ENCODE measurements at regions not wholly inside any gene's neighbourhood (a gene's known extent, or its start where the extent isn't known, plus 50 kb on each side); places are given as distances from the start of the nearest gene placed in this dataset.

GRCh38 chr16:79439901-79440300 is 160.6 kb downstream of the MAF start:
- DNase-seq: no peak

GRCh38 chr16:79437764-79438751 is 162.5 kb downstream of the MAF start:
- no peak for DNase-seq

- DNase-seq: no peak
Observed at GRCh38 chr16:79436885-79437284, 163.7 kb downstream of the MAF start.

GRCh38 chr16:79434771-79435170 is 165.8 kb downstream of the MAF start:
- DNase-seq: no peak

GRCh38 chr16:79434092-79434491 is 166.4 kb downstream of the MAF start:
- DNase-seq: no peak

GRCh38 chr16:79431923-79432322 is 168.6 kb downstream of the MAF start:
- no peak for DNase-seq

- DNase-seq: no peak
Observed at GRCh38 chr16:79430191-79430678, 170.3 kb downstream of the MAF start.

GRCh38 chr16:79429381-79430190 is 171.0 kb downstream of the MAF start:
- no peak for DNase-seq

GRCh38 chr16:79426663-79427062 is 173.9 kb downstream of the MAF start:
- no peak for DNase-seq

GRCh38 chr16:79422064-79422463 is 178.5 kb downstream of the MAF start:
- DNase-seq: no peak

GRCh38 chr16:79421126-79421525 is 179.4 kb downstream of the MAF start:
- DNase-seq: no peak

- DNase-seq: no peak
Observed at GRCh38 chr16:79420493-79420892, 180.0 kb downstream of the MAF start.

- DNase-seq: no peak
Observed at GRCh38 chr16:79419148-79419547, 181.4 kb downstream of the MAF start.

- DNase-seq: no peak
Observed at GRCh38 chr16:79417601-79418008, 182.9 kb downstream of the MAF start.

- peak in 3 of 5 donors; percentile 2 to 14 (median 2) for DNase-seq
Observed at GRCh38 chr16:79415983-79416640, 184.4 kb downstream of the MAF start.

- no peak for DNase-seq
Observed at GRCh38 chr16:79412783-79413225, 187.7 kb downstream of the MAF start.

- peak in 1 of 5 donors; percentile 35 for DNase-seq
Observed at GRCh38 chr16:79411805-79412204, 188.7 kb downstream of the MAF start.

- no peak for DNase-seq
Observed at GRCh38 chr16:79411357-79411756, 189.2 kb downstream of the MAF start.

- no peak for DNase-seq
Observed at GRCh38 chr16:79409978-79410377, 190.6 kb downstream of the MAF start.

- DNase-seq: no peak
Observed at GRCh38 chr16:79408355-79408754, 192.2 kb downstream of the MAF start.

- no peak for DNase-seq
Observed at GRCh38 chr16:79407461-79408135, 192.9 kb downstream of the MAF start.

GRCh38 chr16:79407005-79407404 is 193.5 kb downstream of the MAF start:
- DNase-seq: no peak

Data from T-helper 1 cell (primary cell).